Fibroblast of skin of abdomen (primary cell): ENCODE measurements at regions not wholly inside any gene's neighbourhood (a gene's known extent, or its start where the extent isn't known, plus 50 kb on each side); places are given as distances from the start of the nearest gene placed in this dataset.
"Not testable (repeated sequence)": the region's sequence is repeated elsewhere in the genome, so short reads cannot be mapped to it uniquely, and the experiment has no call there.

ENCODE experiments used
- DNase-seq: peaks from one replicate; pipeline ENCODE4 v3.0.0-alpha.2; 2013

DNA sequence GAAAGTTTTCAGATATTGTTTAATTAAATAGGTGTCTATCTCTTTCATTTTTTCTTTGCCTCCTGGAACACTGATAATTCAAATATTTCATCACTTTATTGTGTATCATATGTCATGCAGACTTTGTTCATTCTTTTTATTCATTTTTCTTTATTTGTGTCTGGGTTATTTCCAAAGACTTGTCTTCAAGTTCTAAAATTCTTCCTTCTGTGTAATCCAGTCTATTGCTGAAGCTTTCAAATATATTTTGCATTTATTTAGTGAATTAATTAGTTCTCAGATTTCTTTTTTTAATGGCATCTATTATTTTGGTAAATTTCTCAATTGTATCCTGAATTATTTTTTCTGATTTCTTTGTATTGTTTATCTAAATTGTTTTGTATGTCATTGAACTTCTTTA lies 70.1 kb downstream of the ZNF330 start:
- no peak for DNase-seq

DNA sequence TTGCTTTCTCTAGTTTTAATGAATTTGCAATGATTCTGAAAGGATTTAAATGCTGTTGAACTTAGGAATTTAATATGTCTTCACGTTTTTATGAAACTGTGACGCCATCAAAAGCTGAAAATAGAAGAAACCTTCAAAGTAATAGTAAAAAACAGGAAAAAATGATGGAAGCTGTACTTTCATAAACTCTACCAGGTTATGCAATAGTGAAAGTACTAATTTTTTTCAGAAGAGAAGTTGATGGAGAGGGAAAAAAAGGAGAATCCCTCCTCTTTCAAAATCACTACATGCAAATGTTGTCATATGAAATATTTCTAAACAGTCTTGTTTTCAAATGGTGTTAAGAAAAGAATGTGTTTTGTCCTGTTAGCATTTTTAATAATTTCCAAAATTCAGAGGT lies 73.6 kb downstream of the ZNF330 start:
- no peak for DNase-seq

DNA sequence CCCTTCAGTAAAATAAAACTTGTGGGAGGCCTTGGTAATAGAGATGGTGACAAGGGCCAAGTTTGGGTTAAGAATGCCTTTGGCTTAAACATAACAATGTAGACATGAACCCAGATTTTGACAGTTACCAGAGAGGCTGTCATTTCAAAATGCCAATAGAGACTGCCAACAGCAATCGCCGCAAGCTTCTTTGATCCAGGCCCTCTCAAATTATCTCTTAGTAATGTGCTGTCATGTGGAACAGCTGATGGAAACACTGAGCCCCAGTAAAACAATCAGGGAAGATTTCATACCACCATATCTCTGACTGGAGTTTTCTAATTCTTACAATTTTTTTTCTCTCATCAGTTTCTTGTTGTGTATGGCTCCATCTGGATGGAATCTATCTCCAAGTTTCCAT lies 80.5 kb downstream of the ZNF330 start:
- DNase-seq, result no peak

DNA sequence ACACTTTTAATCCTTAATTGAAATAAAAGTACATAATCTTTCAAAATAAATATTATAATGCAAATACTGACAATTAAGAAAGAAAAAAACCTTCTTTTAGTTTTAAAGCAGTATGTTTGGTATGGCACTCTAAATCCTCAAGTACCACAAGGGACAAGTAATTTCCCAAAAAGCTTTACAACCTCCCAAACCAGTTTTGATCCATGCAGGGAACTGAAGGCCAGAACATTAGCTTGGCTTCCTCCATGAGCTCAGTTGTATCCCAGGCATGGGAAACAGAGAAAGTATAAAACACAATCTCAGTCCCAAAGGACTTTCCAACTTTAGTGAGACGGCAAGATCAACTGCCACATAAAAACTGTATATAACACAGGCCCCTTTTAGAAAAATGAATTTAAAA lies 82.2 kb downstream of the ZNF330 start:
- DNase-seq, result no peak

DNA sequence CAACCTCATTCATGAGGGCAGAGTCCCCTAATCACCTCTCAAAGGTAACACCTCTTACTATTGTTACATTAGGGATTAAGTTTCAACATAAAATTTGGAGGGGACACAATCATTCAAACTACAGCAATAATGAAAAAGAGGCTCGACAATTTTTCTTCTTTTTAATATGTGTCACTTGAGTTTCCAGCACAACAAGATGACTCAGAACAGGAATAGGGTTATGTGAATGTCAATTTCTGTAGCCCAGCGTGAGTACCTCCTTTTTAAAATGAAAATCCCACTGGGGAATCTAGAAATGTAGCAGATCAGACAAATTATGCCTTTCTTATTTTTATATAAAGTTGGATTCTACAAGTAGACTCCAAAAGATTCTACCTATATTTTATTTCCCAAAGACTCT lies 83.7 kb downstream of the ZNF330 start:
- no peak for DNase-seq

DNA sequence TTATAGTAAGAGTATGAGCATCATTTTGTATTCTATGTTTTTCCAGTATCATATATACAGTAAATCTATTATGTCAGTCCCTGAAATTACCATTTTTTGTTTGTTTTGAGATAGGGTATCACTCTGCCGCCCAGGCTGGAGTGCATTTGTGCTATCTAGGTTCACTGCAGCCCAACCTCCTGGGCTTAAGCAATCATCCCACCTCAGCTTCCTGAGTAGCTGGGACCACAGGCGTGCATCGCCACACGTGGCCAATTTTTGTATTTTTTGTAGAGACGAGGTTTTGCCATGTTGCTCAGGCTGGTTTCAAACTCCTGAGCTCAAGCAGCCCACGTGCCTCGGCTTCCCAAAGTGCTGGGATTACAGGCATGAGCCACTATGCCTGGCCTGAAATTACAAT lies 85.6 kb downstream of the ZNF330 start:
- no peak for DNase-seq

DNA sequence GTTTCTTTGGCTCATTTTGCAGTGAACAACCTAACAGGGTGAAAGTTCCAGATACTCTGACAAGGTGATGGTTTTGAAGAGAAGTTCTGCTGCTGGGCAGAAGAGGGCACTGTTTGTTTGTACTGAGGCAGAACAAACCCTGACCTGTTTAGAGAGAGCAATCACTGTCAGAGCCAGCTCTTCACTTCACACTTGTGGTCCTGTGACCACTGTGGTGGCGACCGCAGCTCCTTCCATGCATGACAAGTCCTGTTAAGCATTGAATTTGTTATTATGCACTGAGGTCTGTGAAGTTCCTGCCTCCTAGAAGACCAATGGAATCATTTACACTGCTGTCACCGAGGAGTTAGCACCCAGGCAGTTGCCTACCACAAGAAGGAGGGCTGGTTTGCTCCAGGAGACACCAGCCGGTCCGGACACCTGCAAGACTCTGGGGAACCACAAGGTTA lies 86.6 kb downstream of the ZNF330 start:
- peak; percentile 82 for DNase-seq

DNA sequence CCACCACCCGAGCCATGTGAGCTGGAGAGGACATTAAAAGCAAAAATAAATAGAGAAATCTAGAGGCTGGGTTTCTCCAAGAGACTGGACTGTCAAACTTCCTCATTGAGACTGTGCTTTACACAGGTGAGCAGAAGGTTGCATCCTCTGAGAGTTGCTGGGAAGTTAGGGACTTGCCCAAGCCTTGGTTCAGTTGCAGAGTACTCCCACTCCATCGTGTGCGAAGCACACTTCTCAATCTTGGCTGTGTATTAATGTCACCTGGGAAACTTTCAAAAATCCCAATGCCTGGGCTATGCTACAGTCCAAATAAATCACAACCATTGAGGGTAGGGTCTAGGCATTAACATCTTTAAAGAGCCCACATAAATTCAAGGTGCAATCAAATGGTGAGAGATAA lies 89.2 kb downstream of the ZNF330 start:
- no peak for DNase-seq

DNA sequence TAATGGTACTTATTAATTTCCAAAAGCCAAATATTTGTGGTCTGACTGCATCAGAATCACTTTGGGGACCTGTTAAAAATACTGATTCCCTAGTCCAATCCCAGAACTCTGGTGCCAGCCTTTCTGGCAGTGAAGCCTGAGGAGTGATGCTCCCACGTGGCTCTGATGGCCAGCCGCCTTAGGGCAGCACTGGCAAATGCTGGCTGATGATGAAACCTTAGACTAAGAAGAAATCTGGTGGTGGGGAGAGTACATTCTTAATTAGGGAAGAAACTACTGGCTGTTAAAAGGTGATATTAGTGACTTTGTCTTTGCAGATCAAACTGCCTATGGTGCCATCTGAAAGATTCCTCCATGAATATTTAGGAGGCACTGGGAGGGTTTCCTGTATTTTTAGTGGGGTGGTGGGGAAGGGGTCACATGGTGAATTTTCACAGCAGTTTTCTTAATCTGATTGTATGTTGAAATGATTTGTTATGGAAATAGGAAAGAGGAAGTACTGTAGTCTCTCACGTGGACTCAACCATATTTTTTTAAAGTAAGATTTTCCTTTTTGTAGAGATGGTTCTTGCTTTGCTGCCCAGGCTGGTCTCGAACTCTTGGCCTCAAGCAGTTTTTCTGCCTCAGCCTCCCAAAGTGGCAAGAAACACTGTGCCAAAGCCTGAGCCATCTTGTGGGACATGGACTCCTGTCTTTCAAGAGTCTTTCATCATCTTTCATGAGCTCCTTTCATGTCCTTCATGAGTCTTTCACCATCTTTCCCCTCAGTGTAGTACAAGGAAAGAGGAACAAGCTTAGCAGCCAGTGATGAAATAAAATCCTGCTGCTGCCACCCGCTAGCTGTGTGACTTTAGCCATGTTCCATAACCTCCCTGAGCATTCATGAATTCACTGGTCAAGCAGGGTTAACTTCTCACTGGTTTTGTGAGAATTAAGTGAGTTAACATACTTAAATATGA lies 90.8 kb downstream of the ZNF330 start:
- no peak for DNase-seq

DNA sequence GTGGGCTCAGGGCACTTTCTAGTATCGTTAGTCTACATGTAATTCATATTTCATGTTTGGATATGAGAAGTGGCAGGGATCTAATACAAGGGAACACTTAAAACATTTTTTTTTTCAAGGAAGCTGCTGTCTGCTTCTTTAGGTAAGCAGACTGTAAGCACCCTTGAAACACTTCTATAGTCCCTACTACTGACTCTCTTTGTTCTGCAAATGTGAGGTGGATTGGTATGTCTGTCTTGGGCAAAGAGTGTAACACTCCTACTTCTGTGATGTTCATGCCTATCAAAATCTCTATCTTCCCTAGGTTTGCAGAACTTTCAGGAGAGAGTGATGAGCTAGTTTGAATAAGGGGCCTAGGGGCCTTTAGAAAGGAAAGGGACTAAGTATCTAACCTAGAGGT lies 93.9 kb downstream of the ZNF330 start:
- no peak for DNase-seq

DNA sequence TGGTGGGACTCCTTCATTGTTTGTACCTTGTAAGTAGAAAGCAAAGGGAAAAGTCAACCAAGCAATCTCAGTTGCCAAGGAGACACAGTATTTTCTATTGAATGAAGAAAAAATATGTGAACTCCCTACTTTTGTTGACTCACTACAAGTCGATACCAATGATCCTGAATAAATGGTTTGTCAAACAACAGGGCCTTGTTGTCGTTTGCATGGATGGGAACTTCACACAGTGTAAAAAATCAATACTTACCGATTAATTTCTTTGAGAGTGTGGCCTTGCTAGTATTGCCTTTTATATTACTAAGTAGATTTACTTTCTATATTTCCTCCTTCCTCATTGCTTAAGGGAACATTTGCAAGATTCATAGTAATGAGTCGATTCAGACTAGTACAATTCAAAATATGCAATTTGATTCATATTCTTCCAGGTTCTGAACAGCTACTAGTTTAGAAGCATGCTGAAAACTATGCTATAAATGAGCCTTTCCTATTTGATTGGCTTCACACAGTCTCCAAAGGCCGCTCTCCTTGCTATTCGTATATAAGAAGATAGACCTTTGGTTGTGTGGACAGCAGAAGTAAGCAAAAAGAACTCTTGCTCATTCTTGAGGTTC lies 108.0 kb downstream of the ZNF330 start:
- peak; percentile 50 for DNase-seq

DNA sequence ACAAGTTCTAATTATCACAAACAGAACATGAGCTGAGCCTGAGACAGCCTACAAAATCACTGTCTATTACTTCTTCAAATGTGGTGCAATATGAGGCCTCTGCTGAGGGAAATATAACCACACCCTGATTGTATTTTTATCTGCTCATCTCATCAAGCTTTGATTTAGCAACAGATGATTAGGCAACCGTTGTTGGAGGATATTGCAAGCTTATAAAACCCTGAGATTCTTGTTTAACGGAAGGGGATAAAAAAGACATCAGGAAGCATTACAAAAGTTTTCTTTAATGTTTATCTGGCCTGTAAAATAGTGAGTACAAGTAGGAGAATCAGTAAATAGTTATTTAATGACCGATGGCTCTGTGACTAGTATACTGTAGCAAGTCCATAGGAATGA lies 108.5 kb downstream of the ZNF330 start:
- DNase-seq, result peak; percentile 70

DNA sequence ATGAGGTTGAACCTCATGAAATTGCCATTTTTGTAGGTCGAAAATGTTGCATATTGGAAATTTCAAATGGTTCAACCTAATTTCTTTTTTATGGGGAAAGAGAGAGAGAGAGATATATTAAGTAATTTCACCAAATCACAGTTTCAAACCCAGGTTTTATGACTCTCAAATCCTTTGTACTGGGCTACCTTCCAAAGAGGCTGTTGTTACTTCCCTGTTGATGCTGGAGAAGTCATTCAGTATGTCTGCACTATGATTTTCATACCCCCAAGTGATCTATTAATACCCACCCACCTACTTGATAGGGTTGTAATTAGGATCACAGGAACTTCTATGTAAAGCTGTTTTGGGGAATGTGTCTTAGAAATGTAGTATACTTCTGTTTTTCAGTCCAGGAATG lies 109.9 kb downstream of the ZNF330 start:
- no peak for DNase-seq

DNA sequence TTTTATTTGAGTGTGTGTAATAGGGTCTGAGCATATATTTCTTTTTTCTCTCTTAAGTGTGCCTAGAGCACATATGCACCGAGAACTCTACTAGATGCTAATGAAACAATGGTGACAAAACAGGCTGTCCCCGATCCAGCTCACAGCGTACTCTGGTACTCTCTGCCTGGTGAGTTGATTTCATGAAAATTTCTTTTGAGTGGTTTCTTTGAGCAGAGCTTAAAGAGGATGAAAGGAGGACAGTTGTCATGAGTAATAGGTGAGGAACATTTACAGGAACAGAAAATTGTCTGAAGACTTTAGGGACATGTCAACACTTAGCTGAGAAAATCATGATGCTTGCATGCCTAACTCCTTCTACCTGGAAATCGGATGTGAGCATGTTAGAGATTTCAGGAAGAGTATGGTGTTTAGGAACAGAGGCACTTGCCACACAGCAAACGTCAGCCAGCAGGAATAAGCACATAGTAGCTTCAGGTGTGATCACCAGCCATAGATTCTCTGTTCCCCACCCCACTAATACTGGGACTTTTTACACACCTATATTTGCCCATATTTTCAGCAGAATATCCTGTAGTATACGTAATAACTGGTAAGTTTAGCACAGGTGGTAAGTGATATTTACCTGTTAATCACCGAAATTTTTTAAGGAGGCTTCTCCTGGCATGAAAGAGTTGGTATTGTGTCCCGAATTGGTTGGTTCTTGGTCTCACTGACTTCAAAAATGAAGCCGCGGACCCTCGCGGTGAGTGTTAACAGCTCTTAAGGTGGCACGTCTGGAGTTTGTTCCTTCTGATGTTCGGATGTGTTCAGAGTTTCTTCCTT lies 111.1 kb downstream of the ZNF330 start:
- no peak for DNase-seq

DNA sequence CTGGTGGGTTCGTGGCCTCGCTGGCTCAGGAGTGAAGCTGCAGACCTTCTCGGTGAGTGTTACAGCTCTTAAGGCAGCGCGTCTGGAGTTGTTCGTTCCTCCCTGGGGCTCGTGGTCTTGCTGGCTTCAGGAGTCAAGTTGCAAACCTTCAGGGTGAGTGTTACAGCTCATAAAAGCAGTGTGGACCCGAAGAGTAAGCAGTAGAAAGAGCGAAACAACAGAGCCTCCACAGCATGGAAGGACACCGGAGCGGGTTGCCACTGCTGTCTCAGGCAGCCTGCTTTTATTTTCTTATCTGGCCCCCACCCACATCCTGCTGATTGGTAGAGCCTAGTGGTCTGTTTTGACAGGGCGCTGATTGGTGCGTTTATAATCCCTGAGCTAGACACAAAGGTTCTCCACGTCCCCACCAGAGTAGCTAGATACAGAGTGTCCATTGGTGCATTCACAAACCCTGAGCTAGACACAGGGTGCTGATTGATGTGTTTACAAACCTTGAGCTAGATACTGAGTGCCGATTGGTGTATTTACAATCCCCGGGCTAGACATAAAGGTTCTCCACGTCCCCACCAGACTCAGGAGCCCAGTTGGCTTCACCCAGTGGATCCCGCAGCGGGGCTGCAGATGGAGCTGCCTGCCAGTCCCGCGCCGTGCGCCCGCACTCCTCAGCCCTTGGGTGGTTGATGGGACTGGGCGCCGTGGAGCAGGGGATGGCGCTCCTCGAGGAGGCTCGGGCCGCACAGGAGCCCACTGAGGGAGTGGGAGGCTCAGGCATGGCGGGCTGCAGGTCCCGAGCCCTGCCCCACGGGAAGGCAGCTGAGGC lies 111.9 kb downstream of the ZNF330 start:
- not testable (repeated sequence) for DNase-seq

DNA sequence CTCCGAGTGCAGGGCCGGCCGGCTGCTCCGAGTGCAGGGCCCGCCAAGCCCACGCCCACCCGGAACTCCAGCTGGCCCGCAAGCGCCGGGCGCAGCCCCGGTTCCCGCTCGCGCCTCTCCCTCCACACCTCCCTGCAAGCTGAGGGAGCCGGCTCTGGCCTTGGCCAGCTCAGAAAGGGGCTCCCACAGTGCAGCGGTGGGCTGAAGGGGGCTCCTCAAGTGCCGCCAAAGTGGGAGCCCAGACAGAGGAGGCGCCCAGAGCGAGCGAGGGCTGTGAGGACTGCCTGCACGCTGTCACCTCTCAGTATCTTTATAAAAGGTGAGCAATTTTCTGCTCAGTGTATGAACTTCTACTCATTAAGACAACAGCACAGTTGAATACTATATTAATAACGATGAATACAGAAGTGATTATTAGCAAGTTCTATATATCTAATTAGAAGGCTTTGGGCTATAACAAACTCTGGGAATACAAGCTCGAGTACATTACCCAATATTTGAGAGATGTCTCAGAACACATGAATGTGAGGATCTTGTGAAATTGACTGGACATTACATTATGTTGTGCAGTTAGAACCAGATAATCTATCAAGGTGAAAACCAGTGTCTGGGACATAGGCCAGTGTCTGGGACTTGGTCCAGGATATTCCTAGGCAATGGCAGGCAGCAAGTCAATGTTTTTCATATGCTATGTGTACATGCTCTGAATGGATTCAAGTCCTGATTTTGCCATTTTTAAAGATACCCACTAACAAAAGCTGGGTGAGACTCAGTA lies 112.9 kb downstream of the ZNF330 start:
- peak; percentile 82 for DNase-seq

DNA sequence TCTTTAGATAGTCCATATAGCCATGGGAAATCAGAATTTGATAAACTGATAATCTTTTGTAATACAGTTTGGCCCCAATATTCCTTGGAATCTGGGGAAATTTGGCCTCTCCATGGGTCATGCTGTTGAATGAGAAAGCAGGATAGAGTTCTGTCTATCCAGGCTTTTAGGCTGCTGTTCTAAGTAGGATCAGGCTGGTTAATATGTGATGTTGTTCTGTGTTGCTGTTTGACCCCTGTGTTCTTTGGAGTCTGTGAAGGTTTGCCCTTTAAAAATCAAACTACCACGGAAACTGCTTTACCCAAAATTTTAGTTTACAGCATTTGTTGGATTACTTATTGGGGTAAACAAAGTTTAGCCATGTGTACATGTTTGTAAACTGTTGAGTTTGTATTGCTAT lies 114.5 kb downstream of the ZNF330 start:
- DNase-seq, result no peak

DNA sequence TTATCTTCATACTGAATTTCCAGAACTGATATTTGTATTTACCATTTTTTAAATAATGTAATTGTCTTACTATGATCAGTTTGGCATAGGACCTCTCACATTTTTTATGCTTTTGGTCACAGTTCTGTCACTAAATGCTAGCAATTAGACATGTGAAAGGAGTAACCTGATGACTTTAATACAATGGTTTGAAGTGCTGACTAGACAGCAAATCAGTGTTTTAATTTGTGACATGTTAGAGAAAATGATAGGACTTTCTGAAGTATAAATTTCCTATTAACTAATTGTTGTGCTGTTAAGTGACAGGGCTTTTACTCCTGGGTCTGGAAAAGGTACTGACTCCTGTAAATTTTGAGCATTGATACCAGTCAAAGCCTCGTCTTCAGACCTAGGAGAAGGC lies 117.5 kb downstream of the ZNF330 start:
- DNase-seq, result no peak

DNA sequence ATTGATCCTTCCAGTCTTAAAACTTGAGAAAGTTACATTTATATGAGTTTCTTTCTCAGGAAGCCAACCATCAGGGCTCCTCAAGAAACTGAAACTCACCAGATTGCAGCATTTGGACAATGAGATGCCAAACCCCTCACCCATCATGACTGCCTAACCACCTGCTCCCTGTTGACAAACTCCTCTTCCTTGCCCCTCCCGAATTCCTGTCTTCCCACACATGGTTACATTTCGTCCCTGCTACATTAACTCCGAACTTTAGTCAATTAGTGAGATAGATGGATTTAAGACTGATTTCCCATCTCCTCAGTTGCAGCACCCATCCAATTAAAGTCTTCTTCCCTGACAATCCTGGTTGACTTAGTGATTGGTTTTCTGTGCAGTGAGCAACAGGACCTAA lies 118.7 kb downstream of the ZNF330 start:
- DNase-seq, result no peak

DNA sequence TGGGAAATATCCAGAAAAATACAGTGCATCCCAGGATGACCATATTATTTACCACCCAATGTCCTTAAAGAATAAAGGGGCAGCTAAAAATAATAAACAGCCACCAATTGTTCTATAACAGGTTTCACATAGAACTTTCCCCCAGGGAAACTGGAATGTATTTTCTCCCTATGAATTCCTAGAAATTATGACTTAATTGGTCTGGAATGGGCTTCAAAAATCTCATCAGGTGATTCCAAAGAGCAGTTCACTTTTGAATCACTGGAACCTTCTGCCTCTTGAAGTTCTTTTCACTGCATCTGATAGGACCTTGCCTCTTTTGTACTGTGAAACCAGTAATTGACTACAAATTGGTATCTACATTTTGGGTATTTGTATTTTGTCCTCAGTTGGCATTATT lies 119.3 kb downstream of the ZNF330 start:
- peak; percentile 41 for DNase-seq

DNA sequence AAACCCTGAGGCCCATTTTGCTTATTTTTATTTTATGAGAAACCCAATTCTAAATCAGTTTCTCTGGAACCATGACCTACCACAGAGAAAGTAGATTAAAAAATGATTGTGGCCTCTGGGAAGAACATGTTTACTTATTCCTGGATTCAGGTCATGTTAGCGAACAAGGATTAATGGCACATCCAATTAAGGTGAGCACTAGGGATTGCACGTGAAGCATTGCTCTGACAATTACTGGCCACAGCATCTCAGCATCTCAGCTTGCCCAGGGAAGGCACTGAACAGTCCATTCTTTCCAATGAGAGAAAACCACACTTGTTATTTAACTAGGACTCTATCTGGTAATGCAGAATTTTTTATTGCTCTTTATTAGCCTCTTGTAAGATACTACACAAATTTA lies 119.8 kb downstream of the ZNF330 start:
- DNase-seq, result no peak

DNA sequence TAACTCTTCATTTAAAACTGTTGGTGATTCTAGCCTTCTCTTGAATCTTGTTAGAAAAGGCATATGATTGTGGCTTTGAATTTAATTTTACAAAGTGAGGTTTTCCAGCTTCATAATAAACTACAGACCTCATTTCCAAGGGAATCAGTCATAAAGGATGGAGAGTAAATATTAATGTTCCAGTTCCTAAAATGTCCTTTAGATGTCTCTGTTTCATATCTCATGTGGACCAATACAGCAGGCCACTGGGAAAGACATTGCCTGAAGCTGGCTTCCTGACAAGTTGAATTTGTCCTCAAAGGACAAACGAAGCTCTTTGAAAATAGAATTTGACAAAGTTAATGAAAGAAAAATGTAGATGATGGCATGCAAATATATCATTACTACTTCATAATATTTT lies 125.4 kb downstream of the ZNF330 start:
- peak; percentile 71 for DNase-seq
